ENCODE measurements at regions not wholly inside any gene's neighbourhood (a gene's known extent, or its start where the extent isn't known, plus 50 kb on each side); places are given as distances from the start of the nearest gene placed in this dataset.

- peaks cover 0 to 7% (median 0%) of the 10 kb centered on the region in 8 donors for H3K9me3 ChIP-seq
- no peaks in the 10 kb centered on the region for H3K27me3 ChIP-seq (replicated peaks in 1 of 7)
- WGBS, 5 donors, result 27 to 44% (median 44%) methylated on average over 1 of the region's 1 CpG
- H3K4me3 ChIP-seq, result no peak overlapping the region
- intact Hi-C loops (cut with DNase I; ENCODE audit: low total_unique reads), result no loop called here
- DNase-seq, result no peak
- H3K36me3 ChIP-seq, result no peaks in the 10 kb centered on the region
- TF ChIP-seq POLR2A (IDR thresholded peaks at IDR 0.05), result no peak
- no peak for TF ChIP-seq POLR2AphosphoS5 (IDR thresholded peaks at IDR 0.05)
- TF ChIP-seq CTCF (IDR thresholded peaks at IDR 0.05 in 8 of 11, conservative IDR thresholded peaks at IDR 0.05 in 3 of 11), result no peak
- H3K4me1 ChIP-seq, result no peaks in the 10 kb centered on the region
- H3K27ac ChIP-seq, result no peak overlapping the region
Measured at GRCh38 chr3:55286693-55287092, 200.4 kb downstream of the WNT5A start.

DNA sequence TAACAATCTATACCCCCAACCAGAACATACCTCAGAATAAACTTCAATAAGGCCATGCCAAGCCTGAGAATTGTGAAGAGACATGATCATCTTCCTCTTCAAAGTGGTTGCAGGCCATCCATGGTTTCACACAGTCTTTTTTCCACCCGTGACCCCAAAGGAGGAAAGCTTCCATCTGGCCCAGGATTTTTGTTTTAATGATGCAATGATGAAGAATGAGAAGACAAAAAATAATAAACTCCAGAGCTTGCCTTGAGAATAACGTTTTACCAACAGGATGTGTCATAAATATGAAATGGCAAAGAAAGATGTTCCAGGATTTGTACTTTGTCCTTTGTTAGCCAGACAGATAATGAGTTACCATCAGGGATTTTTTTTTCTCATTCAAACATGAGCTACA lies 201.9 kb downstream of the WNT5A start:
- H3K4me1 ChIP-seq, result no peaks in the 10 kb centered on the region
- no peak overlapping the region for H3K4me3 ChIP-seq
- intact Hi-C loops (cut with DNase I; ENCODE audit: low total_unique reads), result no loop called here
- no peaks in the 10 kb centered on the region for H3K27me3 ChIP-seq (replicated peaks in 1 of 7)
- no peak for DNase-seq
- peaks cover 0 to 18% (median 0%) of the 10 kb centered on the region in 8 donors for H3K9me3 ChIP-seq
- WGBS, 5 donors, result 43 to 65% (median 54%) methylated on average over 2 of the region's 2 CpGs
- TF ChIP-seq POLR2A (IDR thresholded peaks at IDR 0.05), result no peak
- TF ChIP-seq CTCF (IDR thresholded peaks at IDR 0.05 in 8 of 11, conservative IDR thresholded peaks at IDR 0.05 in 3 of 11), result no peak
- no peak for TF ChIP-seq POLR2AphosphoS5 (IDR thresholded peaks at IDR 0.05)
- H3K27ac ChIP-seq, result no peak overlapping the region
- no peaks in the 10 kb centered on the region for H3K36me3 ChIP-seq

GRCh38 chr3:55283441-55283925 lies 203.6 kb downstream of the WNT5A start:
- no peak for DNase-seq
- H3K27me3 ChIP-seq (replicated peaks in 1 of 7), result no peaks in the 10 kb centered on the region
- no peak overlapping the region for H3K4me3 ChIP-seq
- H3K9me3 ChIP-seq, result peaks cover 0 to 18% (median 0%) of the 10 kb centered on the region in 8 donors
- WGBS, 5 donors, result 69 to 82% (median 73%) methylated on average over 2 of the region's 2 CpGs
- no peaks in the 10 kb centered on the region for H3K4me1 ChIP-seq
- no peak for TF ChIP-seq POLR2AphosphoS5 (IDR thresholded peaks at IDR 0.05)
- TF ChIP-seq POLR2A (IDR thresholded peaks at IDR 0.05), result no peak
- TF ChIP-seq CTCF (IDR thresholded peaks at IDR 0.05 in 8 of 11, conservative IDR thresholded peaks at IDR 0.05 in 3 of 11), result no peak
- H3K36me3 ChIP-seq, result no peaks in the 10 kb centered on the region
- intact Hi-C loops (cut with DNase I; ENCODE audit: low total_unique reads), result no loop called here
- H3K27ac ChIP-seq, result no peak overlapping the region

- 86 to 92% (median 89%) methylated on average over 4 of the region's 4 CpGs for WGBS, 5 donors
- intact Hi-C loops (cut with DNase I; ENCODE audit: low total_unique reads), result no loop called here
Measured at GRCh38 chr3:55282994-55283393, 204.1 kb downstream of the WNT5A start.

More at GRCh38 chr3:55282994-55283393, 204.1 kb downstream of the WNT5A start:
- Histone ChIP-seq H3K27me3 (replicated peaks in 1 of 7) (no peaks in the 10 kb centered on the region), H3K27ac (no peak overlapping the region), H3K4me3 (no peak overlapping the region), H3K36me3 (no peaks in the 10 kb centered on the region), H3K9me3 (peaks cover 0 to 18% (median 0%) of the 10 kb centered on the region in 8 donors), H3K4me1 (no peaks in the 10 kb centered on the region)
- TF ChIP-seq POLR2AphosphoS5 (IDR thresholded peaks at IDR 0.05) (no peak), POLR2A (IDR thresholded peaks at IDR 0.05) (no peak), CTCF (IDR thresholded peaks at IDR 0.05 in 8 of 11, conservative IDR thresholded peaks at IDR 0.05 in 3 of 11) (no peak)
- no peak for DNase-seq

Measured in spleen (tissue), 11 donors.